Psoas muscle (tissue), 7 donors: ENCODE measurements at regions not wholly inside any gene's neighbourhood (a gene's known extent, or its start where the extent isn't known, plus 50 kb on each side); places are given as distances from the start of the nearest gene placed in this dataset.

Experiments
- ATAC-seq, 4 donors: fragments of 200-7000 bp; cut with Tn5 transposase; one replicate each; pipeline ENCODE4 v1.9.1; 2020; ENCODE audit warnings: moderate library complexity in 3 of 4, mild to moderate bottlenecking in 2 of 4
- DNase-seq, 2 donors: peaks; one replicate each; pipeline ENCODE4 v3.0.0-alpha.2; 2020
- H3K27ac ChIP-seq: fragments of 200-600 bp; one replicate; pipeline ENCODE4 v1.8.0; 2022
- H3K27me3 ChIP-seq, 3 donors: fragments of 200-600 bp in 1 of 3; one replicate each; pipeline versions ENCODE4 v1.6.1 to v1.8.0; 2013 to 2022; ENCODE audit warnings: low read length in 2 of 3, mild to moderate bottlenecking in 2 of 3, moderate library complexity in 1 of 3; ENCODE audit not compliant: insufficient read depth in 3 of 3
- H3K36me3 ChIP-seq, 2 donors: fragments of 200-600 bp in 1 of 2; one replicate each; pipeline versions ENCODE4 v1.6.1 to v1.8.0; 2013 to 2022; ENCODE audit warnings: low read depth in 1 of 2, mild to moderate bottlenecking in 1 of 2, moderate library complexity in 1 of 2; ENCODE audit not compliant: insufficient read depth in 1 of 2
- H3K4me1 ChIP-seq: fragments of 200-600 bp; one replicate; pipeline ENCODE4 v1.8.0; 2022
- H3K4me3 ChIP-seq: fragments of 200-600 bp; one replicate; pipeline ENCODE4 v1.8.0; 2022; ENCODE audit warnings: mild to moderate bottlenecking
- H3K9me3 ChIP-seq: fragments of 200-600 bp; one replicate; pipeline ENCODE4 v1.8.0; 2022
- WGBS, 3 donors: extraction: QIAGEN DNeasy Blood & Tissue Kit; methylation state at CpG; one replicate each; pipeline versions ENCODE4 v1.1.6 to v1.1.7; 2013; 5-methylcytosine and 5-hydroxymethylcytosine counted together
- intact Hi-C, 2 donors: fragments of 100-400 bp; cut with DNase I; formaldehyde crosslinking; loops; one replicate each; pipeline versions ENCODE4 v1.11.0 to v1.14.2; 2022
- TF ChIP-seq, protein P1 (sequence below): fragments of 200-600 bp; IDR thresholded peaks from one replicate; pipeline ENCODE4 v1.8.0; 2022; ENCODE audit warnings: antibody characterized with exemption
- donor health status: healthy with polysubstance abuse.
- donor health status: DM: no; HTN: no; CAD: no; lungs with moderate emphysema.
- donor health status: Bipolar disorder and iron deficiency.
- donor health status: healthy.
- donor health status: DM: yes; HTN: yes; CAD: no.
- donor health status: DM: no; HTN: no; CAD: no.
- donor health status: DM: yes; HTN: yes; CAD: no.

GRCh38 chr5:164637931-164638521, 1132.6 kb downstream of the MAT2B start:
- TF ChIP-seq, protein P1, sequence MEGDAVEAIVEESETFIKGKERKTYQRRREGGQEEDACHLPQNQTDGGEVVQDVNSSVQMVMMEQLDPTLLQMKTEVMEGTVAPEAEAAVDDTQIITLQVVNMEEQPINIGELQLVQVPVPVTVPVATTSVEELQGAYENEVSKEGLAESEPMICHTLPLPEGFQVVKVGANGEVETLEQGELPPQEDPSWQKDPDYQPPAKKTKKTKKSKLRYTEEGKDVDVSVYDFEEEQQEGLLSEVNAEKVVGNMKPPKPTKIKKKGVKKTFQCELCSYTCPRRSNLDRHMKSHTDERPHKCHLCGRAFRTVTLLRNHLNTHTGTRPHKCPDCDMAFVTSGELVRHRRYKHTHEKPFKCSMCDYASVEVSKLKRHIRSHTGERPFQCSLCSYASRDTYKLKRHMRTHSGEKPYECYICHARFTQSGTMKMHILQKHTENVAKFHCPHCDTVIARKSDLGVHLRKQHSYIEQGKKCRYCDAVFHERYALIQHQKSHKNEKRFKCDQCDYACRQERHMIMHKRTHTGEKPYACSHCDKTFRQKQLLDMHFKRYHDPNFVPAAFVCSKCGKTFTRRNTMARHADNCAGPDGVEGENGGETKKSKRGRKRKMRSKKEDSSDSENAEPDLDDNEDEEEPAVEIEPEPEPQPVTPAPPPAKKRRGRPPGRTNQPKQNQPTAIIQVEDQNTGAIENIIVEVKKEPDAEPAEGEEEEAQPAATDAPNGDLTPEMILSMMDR = no peak

DNA sequence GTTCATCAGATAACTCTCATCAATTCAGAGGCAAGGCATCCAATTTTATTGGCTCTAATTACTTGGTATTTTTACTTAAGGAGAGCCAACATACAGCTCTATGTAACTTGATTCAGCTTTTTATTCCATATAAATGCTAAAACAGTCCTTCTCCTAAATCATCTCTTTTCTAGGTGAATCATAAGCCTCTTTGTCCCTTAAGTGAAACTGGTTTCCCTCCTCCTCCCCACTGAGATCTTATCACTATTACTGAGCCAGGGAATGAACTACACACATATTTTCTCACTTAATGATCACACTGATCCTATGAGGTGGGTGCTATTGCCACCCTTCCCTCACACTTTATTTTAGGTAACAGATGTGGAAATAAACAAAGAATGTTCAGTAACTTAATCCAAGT, 1143.8 kb downstream of the MAT2B start:
- ATAC-seq = no peak
- intact Hi-C loops = no loop called here
- Histone ChIP-seq H3K36me3 (no peaks in the 10 kb centered on the region), H3K9me3 (no peaks in the 10 kb centered on the region), H3K4me3 (no peak overlapping the region), H3K27ac (no peak overlapping the region), H3K27me3 (no peaks in the 10 kb centered on the region), H3K4me1 (no peaks in the 10 kb centered on the region)
- DNase-seq = no peak
- TF ChIP-seq, protein P1 = no peak

More at GRCh38 chr5:164637931-164638521, 1132.6 kb downstream of the MAT2B start:
- intact Hi-C loops = no loop called here
- Histone ChIP-seq H3K36me3 (no peaks in the 10 kb centered on the region), H3K4me1 (no peaks in the 10 kb centered on the region), H3K27me3 (no peaks in the 10 kb centered on the region), H3K27ac (no peak overlapping the region), H3K4me3 (no peak overlapping the region), H3K9me3 (no peaks in the 10 kb centered on the region)
- ATAC-seq = no peak
- DNase-seq = no peak
- 58 to 73% (median 64%) methylated on average over 4 of the region's 4 CpGs for WGBS, 3 donors

DNA sequence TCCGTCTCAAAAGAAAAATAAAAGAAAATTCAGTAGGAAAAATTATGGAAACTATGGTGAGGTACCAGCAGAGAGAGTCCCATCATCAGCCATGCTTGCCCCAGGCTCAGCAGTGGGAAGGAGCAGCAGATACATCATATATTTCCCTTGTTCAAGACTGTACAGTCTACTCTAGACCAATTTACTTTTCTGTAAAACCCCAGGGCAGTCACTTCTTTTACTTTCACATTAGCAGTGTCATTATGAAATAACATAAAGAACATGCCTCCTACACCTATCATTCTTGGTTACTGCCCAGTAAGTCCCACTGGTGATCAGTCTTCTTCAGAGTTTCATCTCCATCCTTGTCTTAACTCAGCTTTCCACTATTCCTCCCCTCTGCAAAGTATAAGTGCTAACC, 1145.0 kb downstream of the MAT2B start:
- WGBS, 3 donors = 84 to 90% (median 86%) methylated on average over 1 of the region's 1 CpG

DNA sequence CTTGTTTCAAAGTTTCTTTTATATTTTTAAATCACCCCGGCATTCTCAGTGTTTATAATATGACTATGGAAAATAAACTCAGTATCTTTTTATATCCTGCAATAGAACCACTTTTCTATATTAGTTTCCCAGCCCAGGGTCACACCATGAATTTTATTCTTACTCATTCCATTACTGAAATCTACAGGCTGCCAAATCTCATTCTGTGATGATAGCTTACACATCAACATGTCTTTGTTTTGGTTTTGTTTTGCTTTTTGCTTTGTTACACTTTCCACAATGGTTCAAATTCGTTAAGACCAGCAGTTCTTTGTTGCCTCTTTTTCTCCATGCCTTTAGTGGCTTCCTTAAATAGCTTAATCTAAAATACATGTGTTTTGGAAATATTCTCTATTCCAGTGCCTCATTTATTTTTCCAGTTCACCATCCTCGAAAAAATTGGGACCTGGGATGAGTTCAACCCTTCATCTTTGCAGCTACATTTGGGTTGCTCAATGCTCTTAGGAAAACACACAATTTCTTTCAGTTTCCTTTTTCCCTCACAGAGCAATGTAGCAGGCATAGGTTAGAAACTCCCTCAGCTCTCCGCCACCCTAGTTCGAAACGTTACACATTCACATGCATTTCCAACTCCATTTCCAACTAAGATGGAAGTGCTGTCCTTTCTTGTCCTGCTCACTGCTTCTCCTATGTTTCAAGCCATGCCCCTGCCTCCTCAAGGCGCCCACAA, 1146.3 kb downstream of the MAT2B start:
- TF ChIP-seq, protein P1 = no peak

More for the DNA sequence above, 1145.0 kb downstream of the MAT2B start:
- Histone ChIP-seq H3K27me3 (no peaks in the 10 kb centered on the region), H3K27ac (no peak overlapping the region), H3K4me3 (no peak overlapping the region), H3K36me3 (no peaks in the 10 kb centered on the region), H3K4me1 (no peaks in the 10 kb centered on the region), H3K9me3 (no peaks in the 10 kb centered on the region)
- TF ChIP-seq, protein P1 = no peak
- ATAC-seq (no peak), DNase-seq (no peak)
- intact Hi-C loops = no loop called here

More for the DNA sequence above, 1146.3 kb downstream of the MAT2B start:
- Histone ChIP-seq H3K27me3 (no peaks in the 10 kb centered on the region), H3K4me1 (no peaks in the 10 kb centered on the region), H3K4me3 (no peak overlapping the region), H3K9me3 (no peaks in the 10 kb centered on the region), H3K36me3 (no peaks in the 10 kb centered on the region), H3K27ac (no peak overlapping the region)
- DNase-seq (no peak), ATAC-seq (no peak)
- intact Hi-C loops = no loop called here
- 72 to 79% (median 76%) methylated on average over 7 of the region's 7 CpGs for WGBS, 3 donors
